Liver (tissue), 8 donors: ENCODE measurements at regions not wholly inside any gene's neighbourhood (a gene's known extent, or its start where the extent isn't known, plus 50 kb on each side); places are given as distances from the start of the nearest gene placed in this dataset.

Source experiments
- DNase-seq: peaks from one replicate; pipeline ENCODE4 v3.0.0-alpha.2; 2017; ENCODE audit warnings: low spot score
- H3K27ac ChIP-seq, 2 donors: one replicate each; pipeline ENCODE4 v1.7.0; 2013; ENCODE audit warnings: inconsistent platforms in 2 of 2, low read length in 2 of 2, control low read depth in 1 of 2, low read depth in 1 of 2, mild to moderate bottlenecking in 1 of 2
- H3K27me3 ChIP-seq, 4 donors: one replicate each; pipeline versions ENCODE4 v1.6.1 to v1.7.0; 2013; ENCODE audit warnings: low read length in 3 of 4, inconsistent platforms in 1 of 4, mild to moderate bottlenecking in 1 of 4, moderate library complexity in 1 of 4; ENCODE audit not compliant: control insufficient read depth in 4 of 4, insufficient read depth in 4 of 4
- H3K36me3 ChIP-seq, 4 donors: one replicate each; pipeline versions ENCODE4 v1.6.1 to v1.7.0; 2013; ENCODE audit warnings: low read length in 3 of 4, mild to moderate bottlenecking in 3 of 4, low read depth in 1 of 4, moderate library complexity in 1 of 4; ENCODE audit not compliant: control insufficient read depth in 4 of 4, insufficient read depth in 3 of 4
- H3K4me1 ChIP-seq, 4 donors: one replicate each; pipeline versions ENCODE4 v1.6.1 to v1.7.0; 2013; ENCODE audit warnings: low read length in 3 of 4, mild to moderate bottlenecking in 3 of 4, moderate library complexity in 1 of 4; ENCODE audit not compliant: control insufficient read depth in 4 of 4, insufficient read depth in 4 of 4
- H3K4me3 ChIP-seq, 3 donors: one replicate each; pipeline versions ENCODE4 v1.6.1 to v1.7.0; 2013; ENCODE audit warnings: low read length in 3 of 3, control low read depth in 1 of 3, low read depth in 1 of 3, mild to moderate bottlenecking in 1 of 3
- H3K9ac ChIP-seq, 2 donors: one replicate each; pipeline ENCODE4 v1.7.0; 2013; ENCODE audit warnings: low read length in 2 of 2, mild to moderate bottlenecking in 2 of 2, moderate library complexity in 2 of 2, control low read depth in 1 of 2, low read depth in 1 of 2
- H3K9me3 ChIP-seq, 4 donors: one replicate each; pipeline versions ENCODE4 v1.6.1 to v1.7.0; 2013; ENCODE audit warnings: low read length in 3 of 4; ENCODE audit not compliant: control insufficient read depth in 4 of 4
- CTCF ChIP-seq: fragments of 150-350 bp; IDR thresholded peaks from 2 replicates; pipeline ENCODE4 v1.5.1; 2017; ENCODE audit warnings: improper control_type of control experiment, low read depth, low read length; ENCODE audit not compliant: missing input control
- FOXA1 ChIP-seq: IDR thresholded peaks from 2 replicates; pipeline ENCODE4 v1.6.1; 2016; ENCODE audit warnings: antibody characterized with exemption
- FOXA2 ChIP-seq: IDR thresholded peaks from 2 replicates; pipeline ENCODE4 v1.6.1; 2016; ENCODE audit warnings: antibody characterized with exemption
- GABPA ChIP-seq, 2 donors: IDR thresholded peaks in 1 of 2; conservative IDR thresholded peaks in 1 of 2; 2 replicates each; pipeline ENCODE4 v1.6.1; 2016; ENCODE audit warnings: antibody characterized with exemption in 2 of 2, mild to moderate bottlenecking in 1 of 2, moderate library complexity in 1 of 2
- HNF4A ChIP-seq, 2 donors: conservative IDR thresholded peaks; 2 replicates each; pipeline ENCODE4 v1.6.1; 2016; ENCODE audit warnings: antibody characterized with exemption in 2 of 2, mild to moderate bottlenecking in 2 of 2
- JUND ChIP-seq, 2 donors: IDR thresholded peaks; 2 replicates each; pipeline ENCODE4 v1.6.1; 2016; ENCODE audit warnings: antibody characterized with exemption in 2 of 2
- NR2F2 ChIP-seq: IDR thresholded peaks from 2 replicates; pipeline ENCODE4 v1.6.1; 2016; ENCODE audit warnings: antibody characterized with exemption
- RAD21 ChIP-seq, 2 donors: IDR thresholded peaks; 2 replicates each; pipeline ENCODE4 v1.6.1; 2016; ENCODE audit warnings: antibody characterized with exemption in 2 of 2, mild to moderate bottlenecking in 2 of 2
- REST ChIP-seq: IDR thresholded peaks from 2 replicates; pipeline ENCODE4 v1.6.1; 2016; ENCODE audit warnings: antibody characterized with exemption, mild to moderate bottlenecking
- SP1 ChIP-seq: IDR thresholded peaks from 2 replicates; pipeline ENCODE4 v1.6.1; 2018; ENCODE audit warnings: antibody characterized with exemption, mild to moderate bottlenecking
- TAF1 ChIP-seq: conservative IDR thresholded peaks from 2 replicates; pipeline ENCODE4 v1.6.1; 2016; ENCODE audit warnings: antibody characterized with exemption, mild to moderate bottlenecking
- YY1 ChIP-seq: IDR thresholded peaks from 2 replicates; pipeline ENCODE4 v1.6.1; 2016; ENCODE audit warnings: antibody characterized with exemption, mild to moderate bottlenecking
- ZBTB33 ChIP-seq: IDR thresholded peaks from 2 replicates; pipeline ENCODE4 v1.6.1; 2016; ENCODE audit warnings: antibody characterized with exemption
- WGBS: extraction: QIAGEN DNeasy Blood & Tissue Kit; methylation state at CpG from one replicate; pipeline ENCODE4 v1.1.7; 2013; 5-methylcytosine and 5-hydroxymethylcytosine counted together
- TF ChIP-seq, protein P1 (sequence below): IDR thresholded peaks from 2 replicates; pipeline ENCODE4 v1.6.1; 2016; ENCODE audit warnings: antibody characterized with exemption
- TF ChIP-seq, protein P2 (sequence below): IDR thresholded peaks from 2 replicates; pipeline ENCODE4 v1.6.1; 2016; ENCODE audit warnings: antibody characterized with exemption
- donor health status: healthy.
- donor health status: healthy.
- donor health status: healthy.
- donor health status: healthy.
- donor health status: healthy.

GRCh38 chr21:28877318-28877884 is 115.3 kb downstream of the LTN1 start:
- TF ChIP-seq FOXA1 = no peak
- TF ChIP-seq SP1 = no peak
- TF ChIP-seq RAD21 (IDR thresholded peaks at IDR 0.05) = no peak
- TF ChIP-seq NR2F2 = no peak
- TF ChIP-seq GABPA (IDR thresholded peaks at IDR 0.05 in 1 of 2, conservative IDR thresholded peaks at IDR 0.05 in 1 of 2) = no peak
- TF ChIP-seq HNF4A (conservative IDR thresholded peaks at IDR 0.05) = no peak
- no peak overlapping the region for H3K9ac ChIP-seq
- H3K27me3 ChIP-seq = no peaks in the 10 kb centered on the region
- no peaks in the 10 kb centered on the region for H3K9me3 ChIP-seq
- 91% methylated on average over 1 of the region's 1 CpG for WGBS
- no peak for DNase-seq
- no peak overlapping the region for H3K4me3 ChIP-seq
- no peak overlapping the region for H3K27ac ChIP-seq
- H3K4me1 ChIP-seq = no peaks in the 10 kb centered on the region
- H3K36me3 ChIP-seq = peaks cover 0 to 49% (median 34%) of the 10 kb centered on the region in 4 donors

- H3K4me1 ChIP-seq = no peaks in the 10 kb centered on the region
- no peaks in the 10 kb centered on the region for H3K9me3 ChIP-seq
- no peak overlapping the region for H3K4me3 ChIP-seq
- DNase-seq = no peak
- no peaks in the 10 kb centered on the region for H3K27me3 ChIP-seq
- WGBS = 78% methylated on average over 5 of the region's 5 CpGs
- TF ChIP-seq YY1 (no peak), TAF1 (no peak), FOXA1 (no peak), ZBTB33 (no peak), NR2F2 (no peak), HNF4A (conservative IDR thresholded peaks at IDR 0.05) (no peak), REST (no peak), CTCF (no peak), GABPA (IDR thresholded peaks at IDR 0.05 in 1 of 2, conservative IDR thresholded peaks at IDR 0.05 in 1 of 2) (no peak), JUND (IDR thresholded peaks at IDR 0.05) (no peak), SP1 (no peak), FOXA2 (no peak)
- TF ChIP-seq, protein P1, sequence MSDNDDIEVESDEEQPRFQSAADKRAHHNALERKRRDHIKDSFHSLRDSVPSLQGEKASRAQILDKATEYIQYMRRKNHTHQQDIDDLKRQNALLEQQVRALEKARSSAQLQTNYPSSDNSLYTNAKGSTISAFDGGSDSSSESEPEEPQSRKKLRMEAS = no peak
- TF ChIP-seq, protein P2, sequence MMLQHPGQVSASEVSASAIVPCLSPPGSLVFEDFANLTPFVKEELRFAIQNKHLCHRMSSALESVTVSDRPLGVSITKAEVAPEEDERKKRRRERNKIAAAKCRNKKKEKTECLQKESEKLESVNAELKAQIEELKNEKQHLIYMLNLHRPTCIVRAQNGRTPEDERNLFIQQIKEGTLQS = no peak
- H3K36me3 ChIP-seq = peaks cover 0 to 41% (median 30%) of the 10 kb centered on the region in 4 donors
- no peak overlapping the region for H3K9ac ChIP-seq
- no peak overlapping the region for H3K27ac ChIP-seq
Measured at GRCh38 chr21:28875078-28875477, 117.6 kb downstream of the LTN1 start.
